Frontal cortex (tissue), 3 donors: ENCODE measurements at regions not wholly inside any gene's neighbourhood (a gene's known extent, or its start where the extent isn't known, plus 50 kb on each side); places are given as distances from the start of the nearest gene placed in this dataset.

Experiments
- DNase-seq, 2 donors: peaks; one replicate each; pipeline ENCODE4 v3.0.0; 2012; ENCODE audit warnings: low spot score in 2 of 2
- FAIRE-seq: peaks from 2 replicates; lab custom pipeline; 2012; peaks lifted over from hg19 to GRCh38; lab: Jason Lieb, UNC
- donor health status: control.
- donor health status: control.
- donor health status: control.

- DNase-seq, result no peak
- no peak for FAIRE-seq
Observed at GRCh38 chr3:109882144-109882543, 544.8 kb upstream of the DPPA4 start.

- FAIRE-seq (no peak), DNase-seq (no peak)
Observed at GRCh38 chr3:109887293-109887692, 549.9 kb upstream of the DPPA4 start.

GRCh38 chr3:109888026-109888425 lies 550.7 kb upstream of the DPPA4 start:
- no peak for DNase-seq
- FAIRE-seq, result no peak

GRCh38 chr3:109897734-109898133 lies 560.4 kb upstream of the DPPA4 start:
- DNase-seq, result no peak
- no peak for FAIRE-seq

DNA sequence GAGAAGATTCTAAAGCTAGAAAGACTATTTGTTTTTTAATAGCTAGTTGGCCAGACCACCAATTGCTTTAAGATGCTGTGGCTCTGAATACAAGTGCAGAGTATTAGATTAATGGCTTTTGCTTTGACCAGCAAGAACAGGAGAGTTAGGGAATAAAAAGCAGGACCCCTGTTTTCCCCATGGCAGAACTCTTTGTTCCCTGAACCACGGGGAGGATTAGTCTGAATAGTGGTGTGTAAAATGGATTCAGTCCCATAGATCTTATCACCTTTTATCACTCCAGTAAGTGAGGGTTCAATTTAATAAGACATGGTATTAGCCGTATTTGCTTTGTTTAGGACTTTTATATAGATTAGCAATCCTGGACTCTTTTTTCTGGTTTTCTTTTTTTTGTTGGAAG lies 562.6 kb upstream of the DPPA4 start:
- DNase-seq (no peak), FAIRE-seq (no peak)

- no peak for FAIRE-seq
- DNase-seq, result no peak
Observed at GRCh38 chr3:109900783-109901182, 563.4 kb upstream of the DPPA4 start.

DNA sequence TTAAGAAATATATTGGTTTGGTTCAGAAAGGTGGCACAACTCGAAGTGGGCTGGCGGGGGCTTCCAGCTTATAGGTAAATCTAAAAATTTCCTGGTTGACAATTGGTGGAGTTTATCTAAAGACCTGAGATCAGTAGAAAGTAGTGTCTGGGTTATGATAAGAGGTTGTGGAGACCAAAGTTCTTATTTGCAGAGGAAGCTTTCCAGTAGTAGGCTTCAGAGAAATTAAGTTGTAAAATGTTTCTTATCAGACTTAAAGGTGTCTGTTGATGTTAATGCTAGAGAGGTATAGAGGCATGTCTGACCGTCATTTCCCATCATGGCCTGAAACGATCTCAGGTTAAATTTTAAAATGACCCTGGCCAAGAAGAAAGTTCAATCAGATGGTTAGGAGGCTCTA lies 565.2 kb upstream of the DPPA4 start:
- DNase-seq, result no peak
- FAIRE-seq, result no peak

GRCh38 chr3:109903100-109903499 lies 565.8 kb upstream of the DPPA4 start:
- FAIRE-seq (no peak), DNase-seq (no peak)

DNA sequence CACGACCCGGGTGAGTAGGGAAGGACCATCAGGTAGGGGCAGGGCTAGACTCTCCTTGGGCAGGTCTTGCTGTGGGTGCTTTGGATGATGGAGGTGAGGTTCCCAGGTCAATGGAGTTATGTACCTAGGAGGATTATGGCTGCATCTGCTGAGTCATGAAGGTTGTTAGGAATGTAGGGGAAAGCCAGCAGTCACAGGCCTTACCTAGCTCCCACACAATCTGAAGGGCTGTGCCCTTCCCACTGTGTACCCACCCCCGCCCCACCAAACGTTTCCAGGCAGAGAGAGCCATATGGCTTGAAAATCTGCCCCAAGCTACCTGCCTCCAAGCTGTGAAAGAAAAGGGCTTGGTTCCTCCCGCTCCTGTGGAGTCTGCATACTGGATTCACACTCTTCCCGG lies 573.4 kb upstream of the DPPA4 start:
- DNase-seq, result no peak
- FAIRE-seq, result no peak

GRCh38 chr3:109918740-109919139 lies 581.4 kb upstream of the DPPA4 start:
- FAIRE-seq (no peak), DNase-seq (no peak)

DNA sequence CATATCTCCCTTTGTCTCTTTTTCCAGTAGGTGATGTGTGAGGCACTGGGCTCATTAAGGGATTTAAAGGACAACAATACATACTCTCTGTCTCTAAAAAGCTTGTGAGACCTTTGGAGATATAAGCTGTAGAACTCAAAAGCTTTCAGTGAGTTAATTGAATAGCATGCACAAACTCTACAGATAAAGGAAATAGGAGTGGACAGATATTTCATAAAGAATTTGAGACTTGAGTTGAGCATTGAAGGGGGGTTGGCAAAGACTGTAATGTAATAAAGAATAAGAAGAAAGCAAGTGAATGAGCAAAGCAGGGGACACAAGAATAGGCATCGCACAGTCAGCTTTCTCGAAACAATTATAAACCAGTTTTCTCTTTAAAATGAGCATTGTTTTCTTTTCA lies 583.4 kb upstream of the DPPA4 start:
- FAIRE-seq, result no peak
- DNase-seq, result no peak

- DNase-seq, result no peak
- FAIRE-seq, result no peak
Observed at GRCh38 chr3:109921509-109921908, 584.2 kb upstream of the DPPA4 start.

DNA sequence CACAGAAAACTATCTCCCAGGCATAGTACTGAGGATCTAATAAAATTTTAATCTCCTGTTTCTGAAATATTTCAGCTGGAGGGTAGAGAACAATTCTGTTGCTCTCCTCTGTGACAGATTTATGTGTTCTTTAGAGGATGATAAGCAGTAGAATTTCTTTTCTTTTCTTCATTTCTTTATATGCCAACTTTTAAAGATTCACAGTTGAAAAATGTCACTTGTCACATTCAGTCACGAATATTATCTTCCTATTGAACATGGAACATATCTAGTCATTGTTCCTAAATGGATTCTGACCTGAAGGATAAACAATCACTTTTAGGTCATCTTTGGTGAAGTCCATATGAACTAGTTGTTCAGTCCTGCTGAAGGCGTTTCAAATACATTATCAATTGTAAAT lies 585.5 kb upstream of the DPPA4 start:
- no peak for DNase-seq
- FAIRE-seq, result no peak

- FAIRE-seq, result no peak
- DNase-seq, result no peak
Observed at GRCh38 chr3:109923431-109923830, 586.1 kb upstream of the DPPA4 start.

- DNase-seq (no peak), FAIRE-seq (no peak)
Observed at GRCh38 chr3:109924196-109924595, 586.9 kb upstream of the DPPA4 start.

DNA sequence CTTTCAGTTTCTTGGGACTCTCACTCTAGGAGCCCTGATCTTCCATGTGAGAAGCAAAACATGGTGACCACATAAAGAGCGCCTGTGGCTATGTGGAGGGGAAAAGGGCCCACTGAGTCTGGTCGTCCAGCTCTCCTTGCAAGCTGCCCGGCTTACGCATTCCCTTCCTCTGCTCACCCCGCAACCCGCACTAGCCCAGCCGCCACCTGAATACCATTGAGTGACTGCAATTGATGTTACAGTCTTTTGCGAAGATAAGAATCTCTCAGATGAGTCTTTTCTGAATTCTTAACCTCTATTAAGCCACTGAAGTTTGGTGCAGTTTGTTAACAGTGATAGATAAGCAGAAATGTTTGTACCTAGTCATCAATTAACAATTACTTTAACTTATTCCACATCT lies 589.0 kb upstream of the DPPA4 start:
- no peak for DNase-seq
- no peak for FAIRE-seq

DNA sequence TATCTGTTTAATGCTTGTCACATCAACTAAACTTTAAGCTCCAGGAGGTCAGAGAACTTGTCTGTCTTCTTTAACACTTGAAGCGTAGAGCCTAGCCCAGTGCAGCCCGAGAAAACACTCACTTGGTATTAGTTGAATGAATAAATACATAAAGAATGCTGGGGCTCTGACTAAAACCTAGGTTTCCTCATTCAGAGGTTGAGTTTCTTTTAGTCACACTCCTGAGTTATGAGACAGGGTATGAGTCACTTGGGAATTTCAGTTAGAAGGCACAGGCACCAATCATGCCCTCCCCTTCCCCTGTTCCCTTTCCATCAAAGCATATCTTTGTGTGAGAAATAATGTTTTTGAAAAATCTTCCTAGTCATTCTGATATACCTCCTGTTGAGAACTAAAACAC lies 589.8 kb upstream of the DPPA4 start:
- no peak for DNase-seq

DNA sequence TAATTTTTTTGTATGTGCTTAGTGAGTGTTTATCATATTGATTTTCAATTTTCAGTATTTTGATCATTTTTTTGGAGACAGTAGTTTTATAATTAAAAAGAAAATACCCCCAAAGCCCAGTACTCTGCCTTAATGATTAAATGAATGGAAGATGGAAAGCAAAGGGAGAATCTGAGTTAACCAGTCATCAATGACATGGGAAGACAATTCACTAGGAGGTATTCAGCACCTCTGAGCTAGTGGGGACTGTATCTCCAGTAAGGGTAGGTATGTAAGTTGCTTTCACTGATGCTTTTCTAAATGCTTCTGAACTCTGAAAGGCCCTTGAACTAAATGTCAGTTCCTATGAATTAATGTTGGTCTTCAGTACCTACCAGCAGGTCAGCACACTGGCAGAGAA lies 590.4 kb upstream of the DPPA4 start:
- no peak for DNase-seq
- no peak for FAIRE-seq

More for the DNA sequence above, 589.8 kb upstream of the DPPA4 start:
- FAIRE-seq, result no peak

DNA sequence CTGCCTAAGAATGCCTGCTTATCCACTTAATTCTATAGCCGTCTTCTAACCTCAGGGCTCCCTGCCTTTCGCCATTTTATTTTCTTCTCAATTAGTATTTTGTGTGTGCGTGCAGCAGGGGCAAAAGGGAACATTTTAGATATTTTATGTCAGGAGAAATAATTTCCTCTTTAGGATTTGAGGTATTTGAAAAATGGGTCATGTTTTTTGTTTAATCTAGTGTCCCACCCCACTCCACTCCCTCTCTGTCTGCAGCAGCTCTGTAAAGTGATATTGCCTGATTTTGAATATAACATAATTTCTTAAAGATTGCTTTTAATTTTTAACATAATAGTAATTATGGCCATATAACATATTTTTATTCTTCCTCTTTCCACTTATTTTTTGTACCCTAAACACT lies 593.2 kb upstream of the DPPA4 start:
- FAIRE-seq (no peak), DNase-seq (no peak)

DNA sequence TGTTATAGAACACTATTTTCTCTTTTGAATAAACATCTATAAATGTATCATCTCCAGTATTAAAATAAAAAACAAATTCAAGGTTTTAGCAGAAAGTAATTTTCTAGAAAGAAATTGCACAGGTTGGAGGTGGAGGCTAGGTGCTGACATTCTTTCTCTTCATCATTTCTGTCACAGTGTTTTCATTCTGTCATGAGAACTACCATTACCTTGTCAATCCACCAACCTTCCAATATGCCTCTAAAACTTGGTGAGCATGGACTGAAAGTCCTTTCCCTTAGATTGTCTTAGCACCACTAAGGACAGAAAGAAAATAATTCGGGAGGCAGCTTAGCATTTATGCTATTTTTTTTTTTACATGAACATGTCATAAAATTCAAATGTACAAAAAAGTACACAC lies 596.2 kb upstream of the DPPA4 start:
- DNase-seq (no peak), FAIRE-seq (no peak)

GRCh38 chr3:109939817-109940216 lies 602.5 kb upstream of the DPPA4 start:
- DNase-seq (no peak), FAIRE-seq (no peak)

DNA sequence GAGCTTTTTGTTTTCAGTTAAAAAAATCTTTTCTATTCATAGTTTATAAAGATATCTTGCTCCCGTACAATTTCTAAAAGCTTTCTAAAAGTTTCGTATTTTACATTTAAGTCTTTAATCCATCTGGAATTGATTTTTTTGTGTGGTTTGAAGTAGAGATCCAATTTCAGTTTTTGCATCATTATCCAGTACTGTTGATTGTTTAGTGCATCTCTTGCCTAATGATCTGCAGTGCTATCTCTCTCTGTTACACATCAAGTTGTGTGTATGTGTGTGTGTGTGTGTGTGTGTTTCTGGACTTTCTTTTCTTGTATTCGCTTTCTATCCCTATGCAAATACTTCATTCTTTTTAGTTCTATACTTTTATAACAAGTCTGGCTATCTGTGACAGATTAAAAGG lies 605.8 kb upstream of the DPPA4 start:
- DNase-seq (no peak), FAIRE-seq (no peak)

DNA sequence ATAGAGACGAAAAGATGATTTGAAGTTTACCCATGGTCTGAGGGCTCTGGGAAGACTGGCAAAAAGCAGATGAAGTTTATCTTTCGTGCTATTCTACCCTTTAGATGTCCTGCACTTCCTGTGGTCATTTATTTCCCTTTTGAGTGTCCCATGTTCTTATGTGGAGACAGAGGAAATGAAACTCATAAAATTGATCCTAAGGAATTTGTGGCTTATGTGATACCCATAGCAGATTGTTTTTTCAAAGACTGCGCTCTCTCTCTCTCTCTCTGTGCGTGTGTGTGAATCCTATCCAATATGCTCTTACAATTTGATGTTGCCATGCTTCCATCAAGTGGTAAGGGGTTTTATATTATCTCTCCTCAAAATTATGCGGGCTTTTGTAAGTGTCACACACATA lies 607.5 kb upstream of the DPPA4 start:
- FAIRE-seq (no peak), DNase-seq (no peak)
